Middle frontal gyrus (tissue), 1 donor: ENCODE measurements at regions not wholly inside any gene's neighbourhood (a gene's known extent, or its start where the extent isn't known, plus 50 kb on each side); places are given as distances from the start of the nearest gene placed in this dataset.
"Not testable (repeated sequence)": the region's sequence is repeated elsewhere in the genome, so short reads cannot be mapped to it uniquely, and the experiment has no call there.

Experiments
- DNase-seq: peaks from one replicate; pipeline ENCODE4 v3.0.0-alpha.2; 2015; ENCODE audit warnings: low spot score; ENCODE audit errors: extremely low spot score

DNA sequence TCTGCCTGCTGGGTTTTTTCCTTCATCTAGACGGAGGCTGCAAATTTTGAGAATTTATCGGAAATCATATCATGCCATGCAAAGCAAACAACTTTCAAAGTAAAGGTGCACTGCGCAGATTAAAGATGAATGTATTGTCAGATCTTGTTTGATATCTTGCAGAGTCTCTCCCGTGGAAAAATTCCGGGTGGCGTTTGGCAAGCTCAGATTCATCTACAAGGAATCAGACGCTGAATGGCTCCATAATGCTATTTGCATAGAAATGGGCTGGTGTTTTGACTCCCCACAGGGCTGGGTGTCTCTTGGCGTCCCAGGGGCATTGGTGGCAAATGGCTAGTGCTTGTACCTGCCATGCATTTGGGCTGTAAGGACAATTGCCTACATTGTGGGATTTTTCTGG lies 274.0 kb downstream of the VRK1 start:
- DNase-seq = no peak

DNA sequence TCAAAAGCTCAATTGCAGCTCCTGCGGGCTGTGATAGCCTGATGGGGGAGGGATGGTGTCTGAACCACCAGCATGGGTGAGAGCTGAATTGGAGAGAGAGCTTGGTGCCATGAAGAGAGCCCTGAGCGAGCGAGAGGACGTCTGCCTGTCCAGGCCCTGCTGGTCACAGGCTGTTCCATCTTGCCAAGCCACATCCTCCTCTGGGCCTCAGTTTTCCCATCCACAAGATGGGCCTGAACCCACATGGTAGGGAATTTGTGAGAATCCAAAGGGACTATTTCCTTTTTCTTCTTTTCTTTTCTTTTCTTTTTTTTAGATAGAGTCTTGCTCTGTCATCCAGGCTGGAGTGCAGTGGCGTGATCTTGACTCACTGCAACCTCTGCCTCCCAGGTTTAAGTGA lies 276.4 kb downstream of the VRK1 start:
- no peak for DNase-seq

- DNase-seq = no peak
These were observed 277.3 kb downstream of the VRK1 start for GRCh38 chr14:97074456-97074855.

DNA sequence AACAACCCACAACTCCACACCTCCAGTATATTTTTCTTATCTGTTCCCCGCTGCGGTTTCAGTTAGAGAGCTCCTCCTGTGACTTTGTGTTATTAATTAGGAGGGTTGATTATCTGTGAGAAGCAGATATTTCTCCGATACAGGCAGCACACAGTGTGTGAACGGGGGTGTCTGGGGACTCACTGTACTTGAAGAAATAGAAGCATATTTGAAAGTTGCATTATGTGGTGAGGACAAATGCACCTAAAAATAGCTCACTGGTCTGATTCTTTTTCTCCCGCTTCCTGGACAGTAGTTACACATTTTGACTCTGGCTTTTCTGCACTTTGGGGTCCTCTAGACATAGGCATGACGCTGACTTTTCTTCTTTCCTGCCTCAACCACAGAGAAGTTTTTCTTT lies 277.7 kb downstream of the VRK1 start:
- DNase-seq = no peak

DNA sequence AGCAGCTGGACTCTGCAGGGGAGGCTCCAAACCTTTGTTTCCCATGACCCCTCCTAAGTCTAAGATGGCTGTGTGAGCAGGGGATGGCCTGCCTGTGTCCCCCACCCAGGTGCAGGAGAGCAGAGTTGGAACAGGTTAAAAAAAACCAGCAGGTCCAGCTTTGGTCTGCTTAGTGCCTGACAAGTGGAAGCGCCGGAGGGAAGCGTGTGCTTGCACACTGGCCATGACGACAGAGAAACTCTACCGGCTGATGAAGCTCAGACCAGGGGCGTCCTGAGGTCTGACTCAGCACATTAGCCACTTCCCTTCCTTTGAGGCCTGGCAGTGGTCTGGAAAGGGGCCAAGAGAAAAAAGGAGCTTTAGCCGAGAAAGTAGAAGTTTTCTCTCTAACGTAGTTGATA lies 280.1 kb downstream of the VRK1 start:
- peak; percentile 8 for DNase-seq

GRCh38 chr14:97077687-97078086 lies 280.5 kb downstream of the VRK1 start:
- DNase-seq = no peak

DNA sequence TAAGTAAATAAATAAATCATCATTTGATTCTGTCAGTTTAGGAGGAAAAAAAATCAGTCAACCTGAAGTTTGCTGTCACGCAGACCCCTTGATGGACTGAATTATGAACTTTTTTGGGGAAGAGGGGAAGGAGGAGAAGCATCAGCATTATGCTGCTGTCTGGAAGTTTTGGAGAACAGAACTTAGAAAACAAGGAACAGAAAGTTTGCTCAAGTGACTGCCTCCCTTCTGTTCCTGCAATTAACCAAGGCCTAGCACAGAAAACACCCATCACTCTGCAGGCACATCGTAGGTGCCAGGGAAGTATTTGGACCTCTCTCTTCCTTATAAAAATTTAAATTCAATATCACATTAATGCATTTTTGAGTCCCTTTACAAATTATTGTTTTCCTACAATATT lies 283.8 kb downstream of the VRK1 start:
- no peak for DNase-seq

DNA sequence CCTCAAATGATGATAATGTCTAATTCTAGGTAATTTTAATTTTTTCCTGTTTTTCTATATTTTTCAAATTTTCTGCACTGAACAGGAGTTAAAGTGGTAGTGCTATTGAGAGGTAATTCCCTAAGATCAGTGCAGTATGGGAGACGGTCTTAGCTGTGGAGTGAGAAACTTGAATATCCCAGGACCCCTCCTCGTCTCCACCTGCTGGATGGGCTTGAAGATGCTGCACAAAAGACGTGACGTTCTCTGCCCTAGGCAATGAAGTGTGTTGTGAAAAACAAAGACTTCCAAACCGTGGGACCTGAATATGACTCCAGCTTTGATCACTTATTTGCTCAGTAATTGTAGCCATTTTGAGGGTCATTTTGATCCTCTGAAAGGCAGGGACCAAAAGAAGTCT lies 298.1 kb downstream of the VRK1 start:
- no peak for DNase-seq

DNA sequence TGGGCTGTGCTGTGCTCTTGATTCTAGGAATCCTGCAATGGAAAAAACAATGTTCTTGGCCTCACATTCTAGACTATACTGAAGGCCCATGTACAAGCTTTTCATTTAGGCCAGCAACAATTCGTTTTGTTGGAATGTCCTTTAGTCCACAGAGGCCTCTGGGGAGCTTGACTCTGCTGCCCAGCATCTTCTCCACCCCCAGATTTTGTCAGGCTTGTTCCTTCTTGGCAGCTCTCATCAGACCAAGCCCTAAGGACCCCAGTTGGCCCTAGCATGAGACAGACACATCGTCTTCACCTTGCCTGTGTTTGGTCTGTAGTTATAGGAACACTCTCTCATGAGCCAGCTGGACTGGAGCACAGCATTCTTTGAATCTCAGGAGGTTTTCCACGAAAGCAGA lies 300.1 kb downstream of the VRK1 start:
- no peak for DNase-seq

GRCh38 chr14:97100306-97100705 lies 303.1 kb downstream of the VRK1 start:
- DNase-seq = no peak

DNA sequence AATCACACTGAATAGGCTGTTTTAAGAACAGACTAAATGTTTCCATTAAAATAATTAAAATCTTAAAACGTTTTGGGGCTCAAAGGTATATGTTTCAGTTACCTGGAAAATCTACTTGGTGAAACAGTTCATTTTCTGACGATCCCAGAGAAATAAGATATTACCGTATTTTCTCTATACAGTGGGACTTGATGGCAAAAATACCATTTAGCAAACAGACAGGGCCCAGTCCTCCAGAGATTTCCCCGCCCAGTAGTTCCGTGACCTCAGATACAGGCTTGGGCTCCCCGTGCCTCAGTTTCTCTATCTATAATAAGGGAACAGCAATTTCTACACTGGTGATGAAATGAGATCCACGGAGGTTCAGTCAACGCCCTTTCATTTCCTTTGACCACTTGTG lies 304.4 kb downstream of the VRK1 start:
- no peak for DNase-seq

DNA sequence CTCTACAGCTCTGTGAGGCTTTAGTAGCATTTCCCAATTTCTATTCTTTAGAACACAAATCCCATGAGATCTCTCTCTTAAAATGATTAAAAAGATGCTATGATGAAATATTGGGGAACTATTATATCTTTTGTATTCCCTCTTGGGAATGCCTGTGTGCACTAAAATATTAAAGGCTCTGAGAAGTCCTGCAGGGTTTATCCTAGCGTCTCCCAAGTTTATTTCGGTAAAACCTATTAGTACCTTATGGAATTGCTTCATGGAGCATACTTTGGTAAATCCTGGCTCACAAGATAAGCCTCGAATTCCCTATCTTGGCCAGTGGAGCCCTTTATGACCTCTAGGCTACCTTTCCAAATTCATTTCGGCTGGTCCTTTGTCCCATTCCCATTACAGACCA lies 306.8 kb downstream of the VRK1 start:
- no peak for DNase-seq

DNA sequence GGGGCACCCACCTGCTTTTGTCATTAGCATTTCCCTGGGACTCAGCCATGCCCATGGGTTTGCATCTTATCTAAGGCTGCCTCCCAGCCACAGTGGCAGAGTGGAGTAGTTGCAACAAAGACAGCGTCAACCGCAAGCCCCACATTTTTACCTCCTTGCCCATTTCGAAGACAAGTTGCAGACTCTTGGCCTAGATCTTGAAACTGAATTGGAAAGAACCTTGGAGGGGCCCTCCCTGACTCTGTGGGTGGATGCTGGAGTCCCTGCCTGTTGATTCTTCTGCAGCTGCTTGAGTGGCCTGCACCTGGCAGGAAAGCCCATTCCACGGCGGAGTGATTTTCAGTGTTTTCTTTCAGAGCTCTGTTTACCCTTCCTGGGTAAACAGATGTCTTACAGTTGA lies 309.0 kb downstream of the VRK1 start:
- DNase-seq = no peak

DNA sequence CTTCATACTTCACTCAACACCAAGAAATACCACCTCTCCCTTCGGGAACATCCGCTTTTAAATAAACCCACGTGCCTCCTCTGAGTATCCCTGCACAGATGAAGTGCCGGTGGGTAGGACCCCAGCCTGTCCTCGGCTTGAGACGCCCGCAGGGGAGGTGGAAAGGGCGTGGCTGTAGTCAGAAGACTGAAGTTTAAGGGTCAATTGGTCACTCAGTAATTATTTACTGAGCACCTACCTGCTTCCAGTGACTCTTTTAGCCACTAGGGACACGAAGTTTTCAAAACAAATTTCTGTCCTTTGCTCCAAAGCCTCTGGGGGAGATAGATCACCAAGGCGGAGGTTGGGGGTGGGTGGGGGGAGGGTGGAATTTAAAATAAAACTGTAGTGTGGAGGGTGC lies 309.4 kb downstream of the VRK1 start:
- DNase-seq = no peak

GRCh38 chr14:97107080-97107479 lies 309.9 kb downstream of the VRK1 start:
- DNase-seq = no peak

GRCh38 chr14:97107760-97108159 lies 310.6 kb downstream of the VRK1 start:
- DNase-seq = no peak

GRCh38 chr14:97109234-97109633 lies 312.1 kb downstream of the VRK1 start:
- no peak for DNase-seq

DNA sequence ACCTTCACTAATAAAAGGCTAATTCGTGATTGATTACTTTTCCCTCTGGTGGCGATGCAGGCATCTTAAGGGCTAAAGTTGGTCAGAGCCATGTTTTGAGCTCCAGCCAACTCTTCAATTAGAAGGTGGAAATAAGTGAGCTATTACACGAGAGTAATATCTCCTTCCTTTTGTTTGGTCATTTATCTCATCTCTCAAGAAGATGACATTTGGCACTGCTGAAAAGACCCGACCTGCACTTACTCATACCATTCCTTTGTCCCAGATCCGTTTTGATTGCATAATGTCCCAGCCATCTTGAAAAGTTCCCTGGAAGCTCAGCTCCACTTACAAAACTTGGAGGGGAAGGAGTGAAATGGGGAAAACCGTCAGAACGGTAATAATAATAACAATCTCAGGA lies 316.2 kb downstream of the VRK1 start:
- no peak for DNase-seq

GRCh38 chr14:97116546-97116945 lies 319.4 kb downstream of the VRK1 start:
- DNase-seq = no peak

GRCh38 chr14:97117693-97118092 lies 320.5 kb downstream of the VRK1 start:
- no peak for DNase-seq

- no peak for DNase-seq
These were observed 323.0 kb downstream of the VRK1 start for GRCh38 chr14:97120204-97120603.

- DNase-seq = no peak
These were observed 323.4 kb downstream of the VRK1 start for GRCh38 chr14:97120611-97121031.

DNA sequence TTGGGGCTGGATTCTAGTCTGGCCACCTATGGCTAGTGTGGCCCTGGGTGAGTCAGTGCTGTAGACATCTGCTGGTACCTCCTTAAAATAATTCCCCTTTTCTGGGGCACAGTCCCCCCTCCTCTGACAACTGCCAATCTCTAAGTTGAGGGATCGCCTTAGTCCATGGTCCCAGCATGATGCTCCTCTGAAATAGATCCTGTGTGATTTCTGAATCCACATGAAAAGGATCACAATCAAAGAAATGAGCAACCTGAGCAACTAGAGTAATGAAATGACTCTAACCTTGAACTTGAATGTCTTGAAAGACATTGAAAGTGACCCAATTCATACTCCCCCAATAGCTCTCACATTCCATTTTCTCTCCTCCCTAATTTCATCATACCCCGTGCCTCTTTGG lies 332.5 kb downstream of the VRK1 start:
- DNase-seq = no peak

- not testable (repeated sequence) for DNase-seq
These were observed 338.7 kb downstream of the VRK1 start for GRCh38 chr14:97135847-97136246.
